ENCODE measurements at regions not wholly inside any gene's neighbourhood (a gene's known extent, or its start where the extent isn't known, plus 50 kb on each side); places are given as distances from the start of the nearest gene placed in this dataset.

DNA sequence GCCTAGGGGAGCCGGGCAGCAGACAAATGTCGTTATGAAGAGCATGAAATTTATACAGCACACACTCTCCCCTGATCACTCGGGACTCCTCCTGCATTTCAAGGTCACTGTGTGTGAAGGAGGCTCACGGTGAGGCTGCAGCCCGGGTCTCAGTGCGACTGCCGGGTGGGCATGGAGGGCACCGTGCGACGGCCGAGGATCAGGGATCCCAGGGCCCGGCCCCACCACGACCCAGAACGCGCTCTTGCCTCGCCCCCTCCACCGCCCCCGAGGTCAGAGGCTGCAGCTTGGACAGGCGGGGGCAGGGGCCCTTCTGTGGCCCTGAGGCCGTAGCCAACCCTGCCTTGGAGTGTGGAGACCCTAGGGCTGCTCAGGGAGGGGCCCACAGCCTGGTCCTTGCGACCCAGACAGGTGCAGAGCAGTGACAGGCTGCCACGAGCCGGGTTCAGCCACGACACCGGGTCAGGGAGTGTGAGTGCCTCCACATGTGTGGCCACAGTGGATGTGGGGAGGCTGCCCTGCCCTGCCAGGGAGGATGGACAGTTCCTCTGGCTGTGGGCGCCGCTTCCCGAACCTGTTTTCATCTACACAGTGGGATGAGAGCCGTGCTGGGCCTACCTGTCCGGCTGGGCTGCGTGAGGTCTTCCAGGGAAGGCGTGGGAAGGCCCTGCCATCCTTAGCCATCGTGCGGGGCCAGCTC is 89.3 kb upstream of the NKX1-1 start:
- DNase-seq (ENCODE audit: low read depth), result no peak

DNA sequence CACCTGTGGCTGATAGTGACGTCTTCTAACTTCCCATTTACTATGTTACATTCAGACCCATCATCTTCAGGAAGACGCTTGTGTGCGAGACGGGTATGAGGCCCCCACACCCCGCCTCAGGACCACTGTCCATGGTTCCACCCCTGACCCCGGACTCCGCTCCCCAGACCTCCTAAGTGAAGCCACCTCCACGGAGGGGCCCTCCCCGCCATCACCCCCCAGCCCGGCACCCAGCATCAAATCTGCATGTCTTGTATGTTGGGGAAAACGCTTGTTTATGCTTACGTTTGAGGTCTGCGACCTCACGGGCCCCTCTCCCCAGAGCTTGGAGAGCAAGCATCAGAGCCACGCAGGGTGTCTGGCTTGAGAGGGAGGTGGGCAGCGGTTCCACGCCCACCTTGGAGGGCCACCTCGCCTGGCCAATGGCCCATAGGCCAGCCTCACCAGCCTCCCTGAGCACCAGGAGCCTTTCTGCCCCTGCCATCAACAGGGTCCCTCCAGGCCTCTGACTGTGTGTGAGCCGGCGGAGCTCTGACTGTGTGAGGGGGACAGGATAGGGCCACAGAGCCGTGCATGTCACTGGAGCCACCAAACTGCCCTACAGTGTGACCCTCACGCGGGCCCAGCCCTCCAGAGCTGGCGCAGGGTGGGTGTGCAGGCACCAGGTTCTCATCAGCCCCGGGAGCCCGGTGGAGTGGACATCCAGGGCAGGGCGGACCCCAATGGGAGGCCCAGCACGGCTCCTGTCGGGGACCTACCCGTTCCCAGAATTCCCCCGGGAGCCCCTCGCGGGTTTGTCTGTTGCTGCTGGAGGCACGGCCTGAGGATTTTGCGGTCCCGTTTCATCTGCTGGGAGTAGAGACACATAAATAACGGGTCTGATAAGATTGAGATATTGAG is 88.4 kb upstream of the NKX1-1 start:
- no peak for DNase-seq (ENCODE audit: low read depth)

DNA sequence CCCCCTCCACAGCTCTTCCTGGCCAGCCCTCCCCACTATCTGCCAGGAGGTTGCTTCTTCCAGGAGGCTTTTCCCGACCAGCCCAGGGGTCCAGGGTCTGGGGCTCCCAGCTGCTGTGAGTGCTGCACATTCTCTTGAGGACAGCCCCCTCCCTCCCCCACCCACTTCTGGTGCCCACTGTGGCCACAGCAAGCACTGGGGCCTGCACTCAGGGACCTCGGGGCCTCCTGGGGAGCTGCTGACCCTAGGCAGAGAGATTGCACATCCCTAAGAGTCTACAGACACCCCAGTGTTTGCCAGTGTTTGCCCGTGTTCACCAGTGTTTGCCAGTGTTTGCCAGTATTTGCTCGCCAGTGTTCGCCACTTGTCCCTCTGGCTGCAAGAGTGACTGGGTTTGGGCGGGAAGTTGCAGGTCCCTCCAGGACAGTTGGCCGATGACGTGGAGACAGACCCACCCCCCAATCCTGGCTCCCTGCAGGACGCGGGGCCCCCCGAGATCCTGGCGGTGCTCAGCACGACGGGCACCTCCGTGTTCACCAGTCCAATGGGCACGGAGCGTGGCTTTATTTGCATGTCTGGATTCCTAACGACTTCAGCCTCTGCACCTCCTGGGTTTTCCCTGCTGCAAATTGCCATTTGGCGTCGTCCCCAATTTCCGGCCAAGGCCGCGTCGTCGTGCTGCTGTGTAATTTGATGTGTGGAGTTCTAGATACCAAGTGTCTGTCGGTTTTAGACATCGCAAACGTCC is 87.5 kb upstream of the NKX1-1 start:
- no peak for DNase-seq (ENCODE audit: low read depth)

GRCh38 chr4:1492651-1493539 is 86.7 kb upstream of the NKX1-1 start:
- DNase-seq (ENCODE audit: low read depth), result no peak

DNA sequence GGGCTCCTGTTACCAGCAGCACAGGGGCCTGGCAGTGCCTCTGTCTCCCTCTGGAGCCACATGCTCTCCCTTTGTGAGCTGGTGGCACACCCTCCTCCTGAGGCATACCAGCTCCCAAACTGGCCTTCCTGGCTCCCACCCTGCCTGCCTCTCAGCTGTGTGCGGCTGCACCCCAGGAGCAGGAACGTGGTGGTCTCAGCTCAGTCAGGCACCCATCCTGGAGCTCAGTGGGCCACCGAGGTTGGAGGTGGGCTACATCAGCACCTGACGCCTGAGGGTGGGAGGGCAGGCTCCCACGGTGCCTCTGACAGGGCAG is 85.9 kb upstream of the NKX1-1 start:
- DNase-seq (ENCODE audit: low read depth), result no peak

- no peak for DNase-seq (ENCODE audit: low read depth)
These were observed 85.3 kb upstream of the NKX1-1 start for GRCh38 chr4:1491328-1492141.

DNA sequence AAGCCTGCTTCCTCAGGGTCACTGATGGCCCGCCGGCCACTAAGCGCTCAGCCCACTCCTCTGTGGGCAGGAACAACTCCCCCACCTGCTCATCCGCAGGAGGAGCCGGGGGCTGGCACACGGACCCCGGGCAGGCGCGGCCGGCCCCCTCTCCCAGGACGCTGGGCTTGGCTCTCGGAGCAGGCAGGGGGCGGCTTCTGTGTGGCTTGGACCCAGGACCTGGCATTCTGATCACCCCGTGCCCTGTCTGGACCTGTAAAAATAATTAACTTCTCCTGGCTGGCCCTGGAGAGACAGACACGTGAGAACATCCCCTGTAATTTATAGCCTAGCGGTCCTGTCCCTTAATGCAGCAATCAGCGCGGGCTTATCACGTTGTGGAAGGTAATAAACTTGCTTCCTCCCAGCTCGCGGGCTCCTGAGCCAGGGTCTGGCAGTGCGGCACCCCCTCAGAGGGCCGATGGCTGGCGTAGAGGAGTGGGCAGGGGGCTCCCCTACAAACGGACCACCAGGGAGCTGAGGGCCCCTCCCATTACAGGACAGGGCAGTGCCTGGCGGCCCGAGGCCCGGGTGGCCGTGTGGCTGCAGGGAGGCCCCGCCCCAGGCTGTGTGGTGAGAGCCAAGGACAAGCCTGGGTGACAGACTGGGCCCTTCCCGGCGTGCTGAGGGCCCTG is 84.5 kb upstream of the NKX1-1 start:
- no peak for DNase-seq (ENCODE audit: low read depth)

DNA sequence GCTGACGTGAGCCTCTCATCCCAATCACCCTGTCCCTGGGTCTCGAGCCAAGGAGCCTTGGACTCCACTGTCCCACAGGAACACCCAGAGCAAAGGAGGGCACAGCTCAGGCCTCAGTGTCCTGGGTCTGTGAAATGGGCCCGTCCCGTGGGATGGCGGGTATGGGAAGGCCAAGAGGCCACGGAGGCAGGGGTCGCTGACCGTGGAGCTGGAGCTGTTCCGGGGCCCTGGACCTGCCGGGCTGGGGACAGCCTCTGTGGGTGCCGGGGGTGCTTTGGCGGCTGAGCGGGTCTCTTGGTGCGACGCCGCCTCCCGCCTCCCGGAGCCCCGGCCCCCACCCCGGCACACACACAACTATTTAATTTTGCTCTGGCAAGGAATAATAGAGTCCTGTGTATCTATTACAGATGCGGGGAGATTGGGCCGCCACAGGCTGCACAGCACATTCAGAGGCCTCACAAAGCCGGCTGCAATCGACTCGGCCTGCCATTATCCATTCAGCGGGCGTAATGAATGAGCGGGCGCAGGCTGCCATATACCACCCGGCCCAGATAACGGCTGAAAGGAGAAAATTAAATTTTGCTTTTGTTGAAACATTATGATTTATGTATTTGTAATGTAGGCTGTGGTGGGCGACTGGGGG is 83.9 kb upstream of the NKX1-1 start:
- no peak for DNase-seq (ENCODE audit: low read depth)

DNA sequence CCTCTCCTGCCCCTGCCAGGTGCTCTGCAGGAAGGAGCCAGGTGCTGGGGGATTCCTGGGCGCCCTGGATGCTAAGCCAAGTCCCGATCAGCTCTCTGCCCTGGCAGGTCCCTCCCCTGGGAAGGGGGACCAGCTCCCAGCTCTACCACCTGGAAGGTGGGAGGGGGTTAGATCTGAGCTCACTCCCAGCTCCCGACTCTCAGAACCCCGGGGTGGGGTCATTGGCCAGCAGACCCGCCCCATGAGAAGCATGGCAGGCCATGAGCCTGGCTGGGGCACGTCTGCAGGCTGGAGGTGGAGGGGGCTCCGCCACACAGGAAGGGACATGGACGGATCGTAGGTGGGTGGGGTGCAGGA is 83.4 kb upstream of the NKX1-1 start:
- DNase-seq (ENCODE audit: low read depth), result no peak

- DNase-seq (ENCODE audit: low read depth), result no peak
These were observed 82.8 kb upstream of the NKX1-1 start for GRCh38 chr4:1488831-1489638.

- DNase-seq (ENCODE audit: low read depth), result no peak
These were observed 82.1 kb upstream of the NKX1-1 start for GRCh38 chr4:1488357-1488756.

GRCh38 chr4:1487761-1488160 is 81.5 kb upstream of the NKX1-1 start:
- DNase-seq (ENCODE audit: low read depth), result no peak

GRCh38 chr4:1487106-1487505 is 80.9 kb upstream of the NKX1-1 start:
- no peak for DNase-seq (ENCODE audit: low read depth)

- no peak for DNase-seq (ENCODE audit: low read depth)
These were observed 79.0 kb upstream of the NKX1-1 start for GRCh38 chr4:1485280-1485679.

- DNase-seq (ENCODE audit: low read depth), result no peak
These were observed 74.5 kb upstream of the NKX1-1 start for GRCh38 chr4:1480720-1481119.

DNA sequence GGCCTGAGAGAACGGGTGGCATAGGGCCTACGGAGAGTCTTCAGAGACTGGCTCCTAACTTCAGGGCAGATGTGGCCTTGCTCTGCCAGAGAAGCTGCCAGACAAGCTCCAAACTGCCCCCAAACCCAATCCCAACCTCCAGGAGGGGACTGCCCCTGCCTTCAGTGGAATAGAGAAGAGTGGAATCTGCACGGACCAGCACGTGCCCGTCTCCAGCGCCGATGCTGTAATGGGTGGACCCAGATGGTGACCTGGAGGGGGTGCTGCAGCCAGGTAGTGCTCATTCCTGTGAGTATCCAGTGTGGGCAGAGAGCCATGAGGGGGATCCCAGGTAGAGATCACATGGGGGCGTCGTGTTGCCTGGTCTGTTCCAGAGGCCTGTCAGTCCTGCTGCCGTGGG is 73.2 kb upstream of the NKX1-1 start:
- no peak for DNase-seq (ENCODE audit: low read depth)

DNA sequence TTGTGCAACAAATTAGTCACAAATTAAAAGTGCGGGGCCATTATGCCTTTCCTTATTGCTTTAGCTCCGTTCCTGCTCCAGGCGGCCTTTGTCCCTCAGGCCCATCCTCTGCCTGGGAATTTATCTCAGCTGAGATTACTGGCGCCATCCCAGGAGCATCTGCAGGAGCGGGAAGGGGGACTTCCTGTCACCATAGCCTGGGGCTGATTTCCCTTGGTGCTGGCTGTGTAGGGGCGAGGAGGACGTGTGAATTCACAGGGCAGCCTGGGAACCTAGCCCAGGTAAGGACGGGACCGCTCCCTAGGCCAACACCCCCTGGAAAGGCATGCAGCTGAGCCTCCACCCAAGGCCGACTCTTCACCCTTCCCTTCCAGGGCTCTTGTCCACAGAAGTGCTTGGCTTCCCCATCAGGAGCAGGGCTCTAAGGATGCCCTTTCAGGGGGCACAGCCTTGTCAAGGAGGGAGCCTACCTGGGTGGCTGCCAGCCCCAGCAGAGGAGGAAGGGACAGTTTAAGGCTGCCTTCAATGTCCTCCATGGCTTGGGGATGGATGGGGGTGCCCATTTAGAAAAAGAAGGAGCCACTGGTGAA is 72.6 kb upstream of the NKX1-1 start:
- no peak for DNase-seq (ENCODE audit: low read depth)

GRCh38 chr4:1477045-1477840 is 71.0 kb upstream of the NKX1-1 start:
- no peak for DNase-seq (ENCODE audit: low read depth)

All from stimulated activated CD8-positive, alpha-beta memory T cell treated with anti-CD3 and anti-CD28 coated beads, Interleukin-15, amount 100 ng/mL, for 1 hour (primary cell).